ENCODE measurements at regions not wholly inside any gene's neighbourhood (a gene's known extent, or its start where the extent isn't known, plus 50 kb on each side); places are given as distances from the start of the nearest gene placed in this dataset.

GRCh38 chr4:71630803-71631202 is 153.1 kb downstream of the GC start:
- TF ChIP-seq CTCF (conservative IDR thresholded peaks at IDR 0.05; ENCODE audit: low read depth, low read length) (no peak), BHLHE40 (IDR thresholded peaks at IDR 0.05; ENCODE audit: low read depth, low read length) (no peak), RAD21 (IDR thresholded peaks at IDR 0.05; ENCODE audit: low read length) (no peak), POLR2A (IDR thresholded peaks at IDR 0.05; ENCODE audit: low read depth, low read length) (no peak), SMC3 (IDR thresholded peaks at IDR 0.05; ENCODE audit: low read depth, low read length) (no peak), FOS (IDR thresholded peaks at IDR 0.05; ENCODE audit: low read depth, low read length) (no peak), CEBPB (IDR thresholded peaks at IDR 0.05; ENCODE audit: low read depth, low read length) (no peak), USF2 (IDR thresholded peaks at IDR 0.05; ENCODE audit: low read depth, low read length) (no peak)

All from IMR-90 (cell line).